Stimulated activated CD8-positive, alpha-beta memory T cell treated with anti-CD3 and anti-CD28 coated beads, Interleukin-4, amount 100 ng/mL, for 48 hours (primary cell): ENCODE measurements at regions not wholly inside any gene's neighbourhood (a gene's known extent, or its start where the extent isn't known, plus 50 kb on each side); places are given as distances from the start of the nearest gene placed in this dataset.

Experiments used
- DNase-seq: peaks from one replicate; pipeline ENCODE4 v3.0.0-alpha.2; 2020

DNA sequence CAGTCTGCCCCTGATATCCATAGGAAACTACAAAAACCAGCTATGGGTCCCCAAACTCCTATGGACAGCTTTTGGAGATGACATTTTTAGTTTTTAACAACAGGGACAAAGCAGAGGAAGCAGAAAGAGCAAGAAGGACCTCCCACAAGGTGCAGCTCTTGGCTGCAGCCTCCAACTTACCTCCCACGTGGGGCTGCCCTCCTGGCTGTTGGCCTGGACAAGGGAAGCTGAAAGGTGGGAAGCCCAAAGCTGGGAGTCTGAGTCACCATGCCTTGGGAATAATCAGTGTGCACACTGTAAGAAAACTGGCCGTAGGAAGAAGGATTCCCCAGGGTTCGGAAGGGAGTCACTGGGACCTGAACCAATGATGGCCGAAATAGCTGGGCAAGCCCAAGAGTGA is 51.8 kb upstream of the PAX1 start:
- no peak for DNase-seq

DNA sequence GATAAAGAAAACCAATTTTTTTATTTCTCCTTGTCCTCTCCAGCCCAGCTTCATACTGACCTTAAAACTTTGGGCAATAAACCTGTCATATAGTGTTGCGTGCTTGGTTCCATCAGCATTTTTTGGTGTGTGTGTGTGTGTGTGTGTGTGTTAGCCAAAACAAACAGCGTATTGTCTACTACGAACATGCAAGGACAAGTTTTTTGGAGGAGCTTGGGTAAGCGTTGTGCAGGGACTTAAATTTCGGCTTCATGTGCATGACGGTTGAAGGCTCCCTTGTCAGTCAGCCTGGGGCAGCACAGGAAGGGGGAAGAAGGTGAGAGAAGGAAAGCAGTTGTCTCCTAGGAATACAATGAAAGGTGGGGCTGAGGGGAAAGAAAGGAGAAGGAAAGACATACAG is 62.0 kb upstream of the PAX1 start:
- no peak for DNase-seq

DNA sequence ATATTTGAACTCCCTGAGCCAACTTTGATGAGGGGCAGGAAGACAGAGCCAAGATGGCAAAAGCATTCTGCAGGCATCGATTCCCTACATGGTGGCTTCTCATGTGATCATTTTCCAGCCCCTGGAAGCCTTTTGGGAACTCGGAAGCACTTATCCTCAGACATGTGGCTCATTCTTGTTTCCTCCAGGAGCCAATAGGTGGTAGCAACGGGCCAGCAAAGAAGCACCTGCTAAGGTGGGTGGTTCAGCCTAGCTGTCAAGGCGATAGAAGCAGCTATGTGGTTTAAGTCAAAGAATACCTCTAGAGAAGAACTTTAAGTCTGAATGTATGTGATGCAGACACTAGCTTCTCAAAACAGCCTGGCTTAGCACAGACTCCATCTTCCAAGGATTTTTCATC is 64.9 kb upstream of the PAX1 start:
- DNase-seq, result no peak

DNA sequence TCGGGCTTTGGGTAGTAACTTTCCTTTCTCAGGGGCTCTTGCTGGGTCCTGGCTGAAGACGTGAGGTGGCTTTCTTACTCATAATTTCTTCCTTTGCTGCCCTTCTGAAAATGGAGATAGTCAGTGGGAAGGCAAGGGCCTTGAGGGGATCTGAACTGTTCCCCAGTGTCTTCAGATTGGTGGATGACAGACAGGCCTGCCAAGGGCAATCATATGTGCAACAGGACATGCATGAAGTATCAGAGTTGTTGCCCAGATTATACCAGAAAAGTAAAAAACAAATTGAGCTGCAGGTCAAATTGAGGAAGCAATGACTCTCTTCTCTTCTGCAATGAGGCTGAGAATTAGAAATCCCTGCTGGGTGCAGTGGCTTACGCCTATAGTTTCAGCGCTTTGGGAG is 71.6 kb upstream of the PAX1 start:
- DNase-seq, result no peak

DNA sequence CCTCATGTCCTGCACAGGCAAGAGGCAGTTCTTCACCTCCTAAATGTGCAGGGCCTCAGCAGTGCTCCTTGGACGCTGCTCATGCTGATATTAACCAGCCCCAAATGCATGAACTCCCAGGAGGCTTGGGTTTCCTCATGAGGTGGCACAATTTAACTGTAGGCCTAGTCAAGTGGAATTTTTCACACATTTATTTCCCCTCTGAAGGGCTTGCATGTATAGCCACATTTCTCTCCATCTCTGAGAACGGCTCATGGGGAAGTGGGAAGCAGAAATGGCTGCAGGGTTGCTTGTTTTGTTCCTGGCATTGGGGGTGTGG is 72.8 kb upstream of the PAX1 start:
- no peak for DNase-seq

DNA sequence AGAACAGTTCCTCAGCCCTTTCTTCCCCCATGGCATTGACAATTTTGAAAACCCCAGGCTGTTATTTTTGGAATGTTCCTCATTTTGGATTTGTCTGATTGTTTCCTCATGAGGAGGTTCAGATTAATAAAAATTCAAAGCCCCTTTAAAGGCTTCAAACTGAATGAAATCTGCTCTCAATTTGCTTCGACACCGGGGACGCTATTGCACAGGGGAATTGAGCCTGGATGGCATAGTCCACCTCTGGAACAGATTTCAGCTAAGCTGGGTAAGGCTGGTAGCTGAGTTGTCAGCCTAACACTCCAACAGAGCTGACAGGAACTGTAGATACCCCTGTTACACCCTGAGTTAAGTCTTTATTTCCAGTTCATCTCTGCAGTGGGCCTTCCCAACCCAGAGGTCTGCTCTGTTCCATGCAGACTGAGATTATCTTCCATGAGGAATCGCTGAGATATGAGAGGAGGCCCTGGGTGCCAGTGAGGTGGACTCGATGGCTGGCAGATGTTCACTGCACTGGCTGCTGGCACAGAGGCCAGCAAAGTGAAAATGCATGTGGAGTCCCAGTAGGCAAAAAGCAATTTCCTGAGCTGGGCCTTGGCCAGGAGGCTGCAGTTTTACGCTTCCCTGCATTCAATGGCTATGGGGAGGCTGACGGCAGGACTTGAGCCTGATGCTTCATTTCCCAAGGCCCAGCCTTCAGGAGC is 73.3 kb upstream of the PAX1 start:
- DNase-seq, result no peak

DNA sequence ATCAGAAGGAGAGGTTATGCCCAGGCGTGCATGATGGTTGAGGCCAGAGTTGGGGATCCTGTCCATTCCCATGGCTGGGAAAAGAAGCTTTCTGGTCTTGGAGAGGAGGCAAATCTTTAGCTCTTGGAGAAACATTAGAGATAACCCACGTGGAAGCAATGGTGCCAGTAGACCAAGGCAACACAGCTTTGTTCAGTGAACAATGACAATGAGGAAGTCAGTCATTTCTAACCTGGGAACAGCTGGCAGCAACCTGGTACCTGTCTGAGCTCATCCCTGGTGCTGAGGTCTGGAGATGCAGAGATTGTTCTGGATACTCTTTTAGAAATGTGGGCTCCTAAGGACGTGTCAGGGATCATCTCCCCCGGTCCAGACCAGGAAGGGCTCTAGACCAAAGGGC is 76.7 kb upstream of the PAX1 start:
- no peak for DNase-seq

DNA sequence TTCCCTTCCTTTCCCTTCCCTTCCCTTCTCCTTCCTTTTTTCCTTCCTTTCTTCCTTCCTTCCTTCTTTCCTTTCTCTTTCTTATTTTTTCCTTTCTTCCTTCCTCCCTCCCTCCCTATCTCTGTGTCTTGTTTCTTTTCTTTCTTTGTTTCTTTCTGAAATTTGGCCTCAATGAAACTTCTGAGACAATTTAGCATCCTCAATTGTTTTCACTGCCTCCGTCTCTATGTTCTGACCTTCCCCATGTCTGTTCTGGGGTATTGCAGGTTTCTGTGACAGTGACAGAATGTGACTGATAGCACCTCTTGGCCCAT is 81.7 kb upstream of the PAX1 start:
- no peak for DNase-seq

DNA sequence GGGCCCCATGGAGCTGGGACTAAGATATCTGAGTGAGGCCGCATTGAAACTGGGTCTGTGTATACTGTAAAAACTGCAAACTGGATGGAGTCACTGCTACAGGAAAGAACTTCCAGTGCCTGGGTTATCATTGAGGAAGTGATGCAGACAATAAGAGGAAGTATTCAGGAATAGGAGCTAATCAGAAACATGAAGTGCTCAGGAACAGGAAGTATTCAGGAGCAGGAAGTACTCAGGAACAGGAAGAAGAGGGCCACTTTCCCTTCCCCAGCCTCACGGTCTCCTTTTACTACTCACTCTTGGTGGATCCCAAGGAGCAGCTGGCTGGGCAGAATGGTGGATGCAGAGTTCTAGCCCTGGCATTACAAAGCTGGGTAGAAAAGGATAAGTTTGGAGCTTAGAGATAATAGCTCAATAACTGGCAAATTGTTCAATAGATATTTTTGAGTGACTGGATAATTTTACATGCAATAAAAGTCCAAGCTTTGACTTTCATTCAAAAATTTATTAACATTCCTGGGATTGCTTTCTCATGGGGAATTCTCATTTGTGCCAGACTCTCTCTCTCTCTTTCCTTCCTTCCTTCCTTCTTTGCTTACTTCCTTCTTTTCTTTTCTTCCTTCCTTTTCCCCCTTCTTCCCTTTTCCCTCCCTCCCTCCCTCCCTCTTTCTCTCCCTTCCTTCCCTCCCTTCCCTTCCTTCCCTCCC is 82.2 kb upstream of the PAX1 start:
- DNase-seq, result no peak

DNA sequence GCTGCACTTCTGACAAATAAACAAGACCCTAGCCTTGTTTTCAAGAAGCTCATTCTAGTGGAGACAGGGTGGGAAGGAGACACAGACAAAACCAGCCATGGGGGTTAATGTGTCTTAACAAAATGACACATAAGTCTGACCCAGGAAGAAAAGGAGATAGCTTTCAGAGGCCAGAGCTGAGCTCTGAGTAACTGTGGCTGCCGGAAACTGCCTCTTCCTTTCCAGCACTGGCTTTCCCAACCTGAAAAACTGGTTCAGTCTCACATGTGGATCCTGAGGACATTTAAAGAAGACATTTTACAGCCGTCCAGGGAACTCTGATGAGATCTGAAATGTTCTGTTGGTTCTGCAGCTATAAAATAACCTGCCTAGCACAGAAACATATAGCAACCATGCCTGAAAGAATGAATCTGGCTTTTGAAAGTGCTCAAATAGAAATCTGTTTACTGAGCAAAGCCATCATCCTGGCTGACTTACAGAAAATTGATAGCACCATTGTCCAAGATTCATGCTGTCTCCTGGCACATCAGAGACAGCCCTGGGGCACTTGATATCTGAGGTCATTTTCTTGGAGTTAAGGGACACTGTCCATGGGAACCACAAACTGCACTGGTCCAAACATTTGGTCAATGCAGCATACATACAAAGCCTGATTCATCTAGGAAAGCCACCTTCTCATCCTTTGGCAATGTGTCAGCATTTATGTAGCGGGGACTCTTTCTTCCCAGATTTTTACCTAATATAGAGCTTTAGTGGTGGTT is 83.2 kb upstream of the PAX1 start:
- no peak for DNase-seq

DNA sequence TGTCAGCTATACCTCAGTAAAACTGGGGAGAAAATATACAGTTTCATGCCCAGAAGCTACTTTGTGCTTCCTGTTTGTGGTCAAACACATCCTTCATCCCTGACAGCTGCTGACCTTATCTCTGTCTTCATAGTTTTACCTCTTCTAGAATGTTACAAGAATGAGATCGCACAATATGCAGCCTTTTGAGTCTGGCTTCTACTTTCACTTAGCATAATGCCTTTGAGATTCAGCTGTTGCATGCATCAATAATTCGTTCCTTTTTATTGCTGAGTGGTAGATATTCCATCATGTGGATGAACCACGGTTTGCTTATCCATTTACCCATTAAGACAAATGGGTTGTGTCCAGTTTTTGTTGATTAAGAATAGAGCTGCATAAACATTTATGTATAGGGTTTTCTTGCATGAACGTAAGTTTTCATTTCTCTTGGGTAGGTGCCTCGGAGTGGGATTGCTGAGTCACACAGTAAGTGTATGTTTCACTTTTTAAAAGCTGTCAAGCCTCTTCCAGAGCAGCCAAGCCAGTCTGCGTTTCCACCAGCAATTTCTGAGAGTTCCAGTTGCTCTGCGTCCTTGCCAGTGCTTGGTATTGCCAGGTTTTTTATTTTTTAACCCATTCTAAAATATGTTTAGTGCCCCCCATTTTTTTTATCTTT is 86.6 kb upstream of the PAX1 start:
- no peak for DNase-seq

DNA sequence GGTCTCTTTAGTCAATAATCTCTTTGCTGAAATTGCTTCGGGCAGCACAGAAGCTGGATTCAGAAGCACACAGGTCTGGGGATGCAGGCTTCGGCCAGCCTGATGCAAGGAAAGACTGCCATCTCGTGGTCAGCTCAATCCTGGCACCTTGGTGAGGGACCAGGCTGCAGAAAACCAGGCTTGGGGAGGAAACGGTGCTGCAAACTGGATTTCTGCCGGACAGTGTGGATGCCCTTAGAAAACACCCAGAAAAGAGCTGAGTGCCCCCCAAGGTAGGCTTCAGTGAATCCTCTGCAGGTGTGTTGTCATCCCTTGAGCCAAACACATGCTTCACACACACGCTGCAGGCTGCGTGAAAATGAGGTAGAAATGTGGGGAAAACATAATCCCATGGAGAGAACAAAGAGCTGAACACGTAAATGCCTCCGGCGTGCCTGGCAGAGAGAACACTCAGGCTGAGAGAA is 89.8 kb upstream of the PAX1 start:
- DNase-seq, result peak; percentile 67

DNA sequence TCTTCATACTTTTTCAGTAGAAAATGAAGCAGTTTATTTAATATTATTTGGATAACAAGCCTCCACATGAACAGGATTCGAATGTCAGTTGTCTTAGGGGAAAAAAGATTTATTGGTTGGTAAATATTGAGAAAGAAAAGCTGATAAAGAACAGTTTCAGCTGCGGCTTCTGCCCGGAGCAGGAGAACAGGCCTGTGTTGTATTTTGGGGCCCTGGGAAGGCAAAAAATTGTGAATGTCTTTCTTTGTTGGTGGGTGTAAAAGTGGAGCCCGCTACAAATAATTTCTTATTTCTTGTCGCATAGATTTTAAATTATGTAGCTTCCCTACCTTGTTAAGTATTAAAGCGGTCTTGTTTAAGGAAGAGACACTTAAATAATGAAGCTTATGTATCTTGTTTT is 90.5 kb upstream of the PAX1 start:
- DNase-seq, result no peak

DNA sequence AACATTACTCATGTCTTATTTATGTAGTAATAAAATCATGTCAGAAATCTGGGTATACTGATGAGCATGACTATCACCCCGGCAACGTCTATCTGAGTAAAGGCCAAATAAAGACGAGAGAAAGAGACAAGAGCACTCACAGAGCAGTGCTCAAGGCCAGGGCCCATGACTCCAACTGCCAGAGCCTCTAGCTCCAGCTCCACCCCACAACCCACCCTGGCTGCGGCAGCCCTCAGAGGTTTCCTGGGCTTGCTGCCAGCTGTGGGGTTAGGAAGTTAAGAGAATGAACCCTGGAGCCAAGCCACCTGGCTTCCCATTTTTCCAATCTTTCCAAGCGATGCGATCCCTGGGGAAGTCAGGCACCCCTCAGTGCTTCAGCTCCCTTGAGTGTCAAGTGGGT is 92.0 kb upstream of the PAX1 start:
- DNase-seq, result no peak

DNA sequence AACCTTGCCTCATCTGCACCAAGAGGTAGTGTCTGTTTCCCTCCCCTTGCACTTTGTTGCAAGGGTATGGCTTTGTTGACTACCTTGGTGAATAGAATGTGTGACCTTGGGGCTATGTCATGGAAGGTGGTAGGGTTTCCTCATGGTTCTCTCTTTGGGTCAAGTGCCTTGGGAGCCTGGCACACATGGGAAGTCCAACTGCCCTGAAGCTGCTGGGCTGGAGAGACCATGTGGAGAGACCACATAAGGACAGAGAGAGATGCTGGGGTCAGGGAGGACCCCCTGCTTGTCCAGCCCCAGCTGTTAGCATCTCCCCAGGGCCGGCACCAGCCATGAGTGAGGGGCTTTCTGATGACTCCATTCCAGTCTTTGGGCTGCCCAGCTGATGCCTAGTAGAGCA is 95.5 kb upstream of the PAX1 start:
- no peak for DNase-seq

DNA sequence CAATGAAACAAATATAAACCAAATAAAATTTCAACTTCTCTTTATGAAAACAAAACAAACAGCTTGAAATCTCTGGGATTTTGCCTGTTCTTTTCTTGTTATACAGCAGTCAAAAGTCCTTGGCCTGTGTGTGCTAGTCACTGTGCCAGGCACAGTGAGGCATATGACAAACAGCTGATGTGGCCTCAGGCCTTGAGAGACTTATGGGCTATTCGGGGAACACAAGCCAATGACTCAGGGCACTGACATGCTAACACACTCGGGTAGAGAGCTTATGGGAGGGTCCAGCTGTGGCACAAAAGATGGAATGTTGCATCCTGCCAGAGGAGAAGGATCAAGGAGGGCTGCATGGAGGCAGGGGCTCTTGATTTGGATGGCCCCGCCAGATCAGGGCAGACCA is 95.4 kb upstream of the NKX2-2 start:
- DNase-seq, result no peak

DNA sequence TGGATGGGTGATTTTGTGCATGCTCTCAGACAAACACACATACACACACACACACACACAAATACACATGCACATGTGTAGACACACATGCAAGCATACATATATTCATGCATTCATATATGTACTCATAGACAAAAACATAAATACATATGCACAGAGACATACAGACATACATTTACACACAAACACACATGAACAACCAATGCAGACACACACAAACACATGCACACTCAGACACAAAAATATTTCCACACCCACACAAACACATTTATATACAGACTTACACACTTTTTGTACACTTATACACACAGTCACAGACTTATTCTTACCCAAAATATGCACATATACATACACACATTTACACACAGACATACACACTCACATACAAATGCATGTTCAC is 94.9 kb upstream of the NKX2-2 start:
- DNase-seq, result no peak

DNA sequence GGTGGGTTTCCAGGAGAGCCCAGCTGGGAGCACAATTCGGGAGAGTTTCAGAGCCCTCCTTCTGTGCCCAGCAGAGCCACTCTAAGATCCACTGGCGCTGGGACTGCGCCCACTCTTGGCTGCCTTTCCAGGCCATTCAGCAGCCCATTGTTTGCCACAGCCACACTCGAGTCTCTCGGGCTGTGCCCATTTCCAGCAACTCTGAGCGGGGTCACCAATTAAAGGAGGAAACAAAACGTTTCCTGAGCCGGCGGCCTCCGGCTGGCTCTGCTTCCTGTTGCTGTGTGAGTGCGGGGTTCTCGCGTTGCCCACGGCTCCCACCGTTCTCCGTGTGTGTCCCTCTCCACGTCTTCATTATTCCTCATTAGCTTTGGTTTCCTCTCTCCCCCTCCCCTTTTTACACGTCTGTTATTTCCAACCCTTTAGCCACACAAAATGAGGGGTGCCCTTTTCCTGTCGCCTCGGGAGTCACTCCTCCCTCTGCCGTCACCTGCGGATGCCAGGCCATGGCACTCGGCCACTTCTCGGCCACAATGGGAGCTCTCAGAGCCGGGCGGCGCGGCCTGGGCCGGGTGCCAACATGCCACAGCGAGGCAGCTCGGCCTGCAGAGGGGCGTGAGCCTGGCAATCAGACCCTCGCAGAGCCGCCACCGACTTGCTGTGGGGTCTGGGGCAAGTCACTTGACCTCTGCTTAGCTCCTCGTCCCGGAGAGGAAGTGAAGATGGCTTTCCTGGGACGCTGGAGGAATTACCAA is 94.3 kb upstream of the NKX2-2 start:
- DNase-seq, result no peak

DNA sequence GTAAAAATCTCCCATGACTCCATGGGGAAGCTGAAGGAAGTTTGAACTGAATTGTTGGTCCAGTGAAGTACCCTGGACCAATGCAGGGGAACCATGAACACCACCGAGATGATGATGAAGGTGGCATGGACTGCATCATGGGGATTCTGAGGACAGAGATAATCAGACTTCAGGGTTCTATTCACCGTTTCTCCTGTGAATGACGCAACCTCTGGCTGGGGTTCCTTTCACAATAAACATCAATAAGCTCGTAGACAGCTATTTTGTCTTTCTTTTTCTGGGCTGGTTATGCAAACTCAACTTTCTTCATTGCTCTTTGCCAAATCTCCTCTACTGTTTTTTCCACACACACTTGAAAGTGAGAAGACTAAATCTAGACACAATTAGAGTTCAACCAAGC is 87.9 kb upstream of the NKX2-2 start:
- no peak for DNase-seq

DNA sequence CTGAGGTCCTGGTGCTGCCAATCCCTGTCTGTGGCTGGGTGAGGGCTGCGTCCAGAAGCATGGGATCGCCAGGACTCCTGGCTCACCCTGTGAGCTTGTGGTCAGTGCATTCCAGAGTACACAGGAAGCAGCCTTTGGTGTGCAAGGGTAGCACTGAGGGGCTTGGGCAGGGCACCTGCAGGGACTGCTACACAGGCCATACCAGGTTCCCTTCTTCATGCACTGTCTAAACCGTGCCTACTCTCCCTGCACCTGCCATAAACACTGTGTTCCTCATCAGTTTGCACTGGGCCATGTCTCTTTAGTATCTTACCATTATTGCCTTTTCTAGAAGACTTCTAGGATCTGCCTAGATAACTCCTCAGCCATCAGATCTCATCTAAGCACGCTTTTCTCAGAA is 72.8 kb upstream of the NKX2-2 start:
- DNase-seq, result no peak

DNA sequence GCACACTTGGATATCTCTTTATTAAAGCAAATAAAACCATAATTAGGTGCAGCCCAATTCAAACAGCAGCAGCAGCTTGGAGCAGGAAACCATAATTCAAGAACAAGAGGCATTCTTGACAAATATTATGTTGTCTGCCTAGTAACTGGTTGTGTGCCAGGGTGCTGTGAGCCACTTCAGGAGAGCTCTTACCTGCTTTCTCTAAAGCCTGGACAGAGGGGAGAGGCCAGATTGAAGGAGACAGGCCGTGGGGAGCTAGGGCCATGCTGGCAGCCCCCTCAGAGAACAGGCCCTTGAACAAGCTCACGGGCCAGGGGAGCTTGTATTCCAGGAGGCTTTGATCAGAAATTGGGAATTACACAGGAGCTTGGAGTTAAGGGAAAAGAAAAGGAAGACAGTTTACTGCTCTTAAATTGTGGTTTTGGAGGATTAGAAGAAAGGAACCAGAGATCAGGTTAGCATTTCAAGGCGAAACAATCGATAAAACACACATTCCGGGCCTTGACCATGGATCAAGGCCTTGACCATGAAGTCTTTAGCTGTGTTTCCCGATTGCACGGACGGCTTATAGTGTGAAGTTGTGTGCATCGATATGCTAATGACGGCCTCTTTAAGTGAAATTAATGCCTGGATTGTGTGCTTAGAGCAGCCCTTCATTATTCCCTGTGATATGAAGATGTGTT is 69.8 kb upstream of the NKX2-2 start:
- no peak for DNase-seq

DNA sequence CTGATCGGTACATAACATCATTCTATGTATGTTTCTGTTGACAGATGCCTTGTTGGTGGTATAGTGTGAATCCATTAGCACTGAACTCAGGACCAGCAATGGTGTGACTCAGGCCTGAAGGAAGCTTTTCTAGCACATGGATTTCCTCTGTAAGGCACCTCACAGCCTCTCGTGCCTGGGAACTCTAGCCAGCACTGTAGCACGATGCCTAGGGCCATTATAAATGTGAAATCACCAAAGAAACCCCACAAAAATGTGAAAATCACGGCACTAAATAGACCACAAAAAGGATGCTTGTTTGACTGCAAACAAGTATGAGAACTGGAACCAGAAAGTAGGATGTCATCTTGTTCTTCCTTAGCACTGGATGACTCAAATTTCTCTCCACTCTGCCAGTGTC is 63.7 kb upstream of the NKX2-2 start:
- no peak for DNase-seq
